GM19395 (cell line): ENCODE measurements at regions not wholly inside any gene's neighbourhood (a gene's known extent, or its start where the extent isn't known, plus 50 kb on each side); places are given as distances from the start of the nearest gene placed in this dataset.

ENCODE experiments used
- ATAC-seq: cut with Tn5 transposase; IDR thresholded peaks from one replicate; pipeline ENCODE4 v1.9.1; 2021; ENCODE audit warnings: mild to moderate bottlenecking, moderate library complexity; ENCODE audit not compliant: unreplicated experiment

- no peak for ATAC-seq
Measured at GRCh38 chr17:74072340-74072739, 131.1 kb upstream of the RPL38 start.

GRCh38 chr17:74076446-74076845, 127.0 kb upstream of the RPL38 start:
- no peak for ATAC-seq

GRCh38 chr17:74077231-74077630, 126.2 kb upstream of the RPL38 start:
- no peak for ATAC-seq

- no peak for ATAC-seq
Measured at GRCh38 chr17:74078363-74078941, 125.0 kb upstream of the RPL38 start.

GRCh38 chr17:74079537-74080300, 123.8 kb upstream of the RPL38 start:
- ATAC-seq = no peak

- no peak for ATAC-seq
Measured at GRCh38 chr17:74080656-74081582, 122.6 kb upstream of the RPL38 start.

- ATAC-seq = no peak
Measured at GRCh38 chr17:74082886-74083285, 120.6 kb upstream of the RPL38 start.

- ATAC-seq = no peak
Measured at GRCh38 chr17:74083321-74083720, 120.2 kb upstream of the RPL38 start.

GRCh38 chr17:74085434-74085833, 118.0 kb upstream of the RPL38 start:
- no peak for ATAC-seq

- ATAC-seq = no peak
Measured at GRCh38 chr17:74087002-74087585, 116.4 kb upstream of the RPL38 start.

- ATAC-seq = no peak
Measured at GRCh38 chr17:74088285-74088933, 115.1 kb upstream of the RPL38 start.

- no peak for ATAC-seq
Measured at GRCh38 chr17:74088934-74089329, 114.5 kb upstream of the RPL38 start.

GRCh38 chr17:74089380-74089779, 114.1 kb upstream of the RPL38 start:
- ATAC-seq = no peak

GRCh38 chr17:74089869-74090464, 113.5 kb upstream of the RPL38 start:
- ATAC-seq = no peak

- no peak for ATAC-seq
Measured at GRCh38 chr17:74094651-74095050, 108.8 kb upstream of the RPL38 start.

GRCh38 chr17:74096456-74096855, 107.0 kb upstream of the RPL38 start:
- no peak for ATAC-seq

GRCh38 chr17:74097450-74098135, 105.9 kb upstream of the RPL38 start:
- ATAC-seq = no peak

- no peak for ATAC-seq
Measured at GRCh38 chr17:74098136-74099024, 105.1 kb upstream of the RPL38 start.
